Smooth muscle cell (in vitro differentiated cells): ENCODE measurements at regions not wholly inside any gene's neighbourhood (a gene's known extent, or its start where the extent isn't known, plus 50 kb on each side); places are given as distances from the start of the nearest gene placed in this dataset.

ENCODE experiments used
- DNase-seq: peaks from one replicate; lab custom pipeline; 2025; ENCODE audit not compliant: unreplicated experiment; lab: John Stamatoyannopoulos, UW
- H2AFZ ChIP-seq: fragments of 200-600 bp; sonication (generic); 2 replicates; pipeline ENCODE4 v1.6.0; 2016; ENCODE audit warnings: antibody characterized with exemption, low read depth, mild to moderate bottlenecking
- H3F3A ChIP-seq: fragments of 200-600 bp; sonication (generic); 2 replicates; pipeline ENCODE4 v1.6.0; 2017; ENCODE audit warnings: antibody characterized with exemption, low read depth
- H3K27ac ChIP-seq: fragments of 200-600 bp; sonication (generic); 2 replicates; pipeline ENCODE4 v1.5.1; 2016; ENCODE audit warnings: low read depth, mild to moderate bottlenecking
- H3K27me3 ChIP-seq: fragments of 200-600 bp; sonication (generic); 2 replicates; pipeline ENCODE4 v1.6.1; 2016; ENCODE audit warnings: low read depth, mild to moderate bottlenecking
- H3K36me3 ChIP-seq: fragments of 200-600 bp; sonication (generic); 2 replicates; pipeline ENCODE4 v1.5.1; 2016; ENCODE audit warnings: low read depth
- H3K4me1 ChIP-seq: fragments of 200-600 bp; sonication (generic); 2 replicates; pipeline ENCODE4 v1.5.1; 2016; ENCODE audit warnings: low read depth
- H3K4me2 ChIP-seq: fragments of 200-600 bp; sonication (generic); 2 replicates; pipeline ENCODE4 v1.6.0; 2016; ENCODE audit warnings: mild to moderate bottlenecking
- H3K4me3 ChIP-seq: fragments of 200-600 bp; sonication (generic); 2 replicates; pipeline ENCODE4 v1.5.1; 2016; ENCODE audit warnings: mild to moderate bottlenecking
- H3K79me2 ChIP-seq: fragments of 200-600 bp; sonication (generic); 2 replicates; pipeline ENCODE4 v1.6.0; 2016; ENCODE audit warnings: low read depth, mild to moderate bottlenecking
- H3K9ac ChIP-seq: fragments of 200-600 bp; sonication (generic); 2 replicates; pipeline ENCODE4 v1.6.0; 2016; ENCODE audit warnings: low read depth
- H3K9me3 ChIP-seq: fragments of 200-600 bp; sonication (generic); replicated peaks from 2 replicates; pipeline ENCODE4 v1.5.1; 2016; ENCODE audit warnings: low read depth
- H4K20me1 ChIP-seq: fragments of 200-600 bp; sonication (generic); 2 replicates; pipeline ENCODE4 v1.6.0; 2016; ENCODE audit warnings: low read depth
- CTCF ChIP-seq: fragments of 200-600 bp; sonication (generic); IDR thresholded peaks from 2 replicates; pipeline ENCODE4 v1.5.1; 2017; ENCODE audit warnings: borderline replicate concordance, mild to moderate bottlenecking, antibody characterized with exemption; ENCODE audit not compliant: insufficient read depth, poor library complexity, severe bottlenecking
- WGBS: methylation state at CpG from one replicate; pipeline ENCODE4 v1.1.7; 2016; ENCODE audit warnings: low lambda C conversion rate; 5-methylcytosine and 5-hydroxymethylcytosine counted together

GRCh38 chr16:50464325-50465290, 83.6 kb upstream of the NKD1 start:
- 95% methylated on average over 16 of the region's 16 CpGs for WGBS
- Histone ChIP-seq H2AFZ (no peak overlapping the region), H3K4me1 (peaks cover 17% of the 10 kb centered on the region), H3K9ac (no peak overlapping the region), H3K79me2 (no peaks in the 10 kb centered on the region), H3K27ac (no peak overlapping the region), H3K36me3 (no peaks in the 10 kb centered on the region), H4K20me1 (no peaks in the 10 kb centered on the region), H3K9me3 (no peaks in the 10 kb centered on the region), H3K27me3 (peaks cover 3% of the 10 kb centered on the region), H3K4me2 (no peak overlapping the region), H3F3A (peaks cover 5% of the 10 kb centered on the region), H3K4me3 (no peak overlapping the region)
- peak; percentile 23 for TF ChIP-seq CTCF
- DNase-seq = no peak

GRCh38 chr16:50463581-50464324, 84.4 kb upstream of the NKD1 start:
- H3K9ac ChIP-seq = no peak overlapping the region
- no peaks in the 10 kb centered on the region for H3K79me2 ChIP-seq
- H3K27ac ChIP-seq = no peak overlapping the region
- no peak overlapping the region for H2AFZ ChIP-seq
- H3F3A ChIP-seq = peaks cover 2% of the 10 kb centered on the region
- H4K20me1 ChIP-seq = no peaks in the 10 kb centered on the region
- no peak overlapping the region for H3K4me3 ChIP-seq
- peaks cover 10% of the 10 kb centered on the region for H3K27me3 ChIP-seq
- WGBS = 80% methylated on average over 3 of the region's 3 CpGs
- no peak for DNase-seq
- H3K4me1 ChIP-seq = peaks cover 12% of the 10 kb centered on the region
- H3K36me3 ChIP-seq = no peaks in the 10 kb centered on the region
- H3K9me3 ChIP-seq = no peaks in the 10 kb centered on the region
- TF ChIP-seq CTCF = no peak
- H3K4me2 ChIP-seq = no peak overlapping the region

GRCh38 chr16:50462793-50463507, 85.2 kb upstream of the NKD1 start:
- DNase-seq = no peak
- peaks cover 12% of the 10 kb centered on the region for H3K4me1 ChIP-seq
- no peak for TF ChIP-seq CTCF
- H3K4me2 ChIP-seq = no peak overlapping the region
- H3K9ac ChIP-seq = no peak overlapping the region
- H3K4me3 ChIP-seq = no peak overlapping the region
- H3K9me3 ChIP-seq = no peaks in the 10 kb centered on the region
- no peaks in the 10 kb centered on the region for H3F3A ChIP-seq
- no peak overlapping the region for H2AFZ ChIP-seq
- H3K27me3 ChIP-seq = peaks cover 10% of the 10 kb centered on the region
- H3K36me3 ChIP-seq = no peaks in the 10 kb centered on the region
- no peak overlapping the region for H3K27ac ChIP-seq
- no peaks in the 10 kb centered on the region for H3K79me2 ChIP-seq
- 61% methylated on average over 12 of the region's 12 CpGs for WGBS
- no peaks in the 10 kb centered on the region for H4K20me1 ChIP-seq
